NCI-H2227 (cell line): ENCODE measurements at regions not wholly inside any gene's neighbourhood (a gene's known extent, or its start where the extent isn't known, plus 50 kb on each side); places are given as distances from the start of the nearest gene placed in this dataset.

ENCODE experiments used
- DNase-seq: peaks from one replicate; lab custom pipeline; 2025; ENCODE audit not compliant: unreplicated experiment; lab: John Stamatoyannopoulos, UW

- no peak for DNase-seq
Observed at GRCh38 chr7:47007471-47007870, 574.4 kb downstream of the TNS3 start.

GRCh38 chr7:47000561-47000960, 581.4 kb downstream of the TNS3 start:
- no peak for DNase-seq

- no peak for DNase-seq
Observed at GRCh38 chr7:46999866-47000265, 582.0 kb downstream of the TNS3 start.

GRCh38 chr7:46996972-46997371, 584.9 kb downstream of the TNS3 start:
- no peak for DNase-seq

GRCh38 chr7:46993396-46993795, 588.5 kb downstream of the TNS3 start:
- no peak for DNase-seq

- DNase-seq, result no peak
Observed at GRCh38 chr7:46990761-46991160, 591.1 kb downstream of the TNS3 start.

GRCh38 chr7:46989247-46989646, 592.7 kb downstream of the TNS3 start:
- DNase-seq, result no peak

GRCh38 chr7:46982928-46983327, 599.0 kb downstream of the TNS3 start:
- DNase-seq, result no peak

GRCh38 chr7:46979439-46979838, 602.5 kb downstream of the TNS3 start:
- DNase-seq, result no peak

GRCh38 chr7:46975493-46975892, 606.4 kb downstream of the TNS3 start:
- no peak for DNase-seq

GRCh38 chr7:46972205-46972604, 609.7 kb downstream of the TNS3 start:
- no peak for DNase-seq

- no peak for DNase-seq
Observed at GRCh38 chr7:46970476-46970875, 611.4 kb downstream of the TNS3 start.

- no peak for DNase-seq
Observed at GRCh38 chr7:46970131-46970430, 611.8 kb downstream of the TNS3 start.

GRCh38 chr7:46969303-46970130, 612.4 kb downstream of the TNS3 start:
- DNase-seq, result no peak

- DNase-seq, result no peak
Observed at GRCh38 chr7:46968003-46968402, 613.9 kb downstream of the TNS3 start.

- DNase-seq, result no peak
Observed at GRCh38 chr7:46963719-46964118, 618.2 kb downstream of the TNS3 start.

GRCh38 chr7:46960970-46961369, 620.9 kb downstream of the TNS3 start:
- no peak for DNase-seq

- DNase-seq, result no peak
Observed at GRCh38 chr7:46957195-46957594, 624.7 kb downstream of the TNS3 start.

- DNase-seq, result no peak
Observed at GRCh38 chr7:46955531-46955930, 626.4 kb downstream of the TNS3 start.

- no peak for DNase-seq
Observed at GRCh38 chr7:46954181-46954580, 627.7 kb downstream of the TNS3 start.

- no peak for DNase-seq
Observed at GRCh38 chr7:46953008-46953407, 628.9 kb downstream of the TNS3 start.

- DNase-seq, result no peak
Observed at GRCh38 chr7:46949270-46949931, 632.5 kb downstream of the TNS3 start.

GRCh38 chr7:46948716-46949115, 633.2 kb downstream of the TNS3 start:
- DNase-seq, result no peak
